Neural cell (in vitro differentiated cells): ENCODE measurements at regions not wholly inside any gene's neighbourhood (a gene's known extent, or its start where the extent isn't known, plus 50 kb on each side); places are given as distances from the start of the nearest gene placed in this dataset.

Experiments used
- H2AFZ ChIP-seq: fragments of 200-600, 300-800 bp; sonication (generic), shearing (Covaris generic); 2 replicates; pipeline ENCODE4 v1.6.0; 2014; ENCODE audit warnings: low read depth, mild to moderate bottlenecking, antibody characterized with exemption, low read length, moderate library complexity
- H3F3A ChIP-seq: fragments of 200-600 bp; shearing (Covaris generic); 2 replicates; pipeline ENCODE4 v1.6.1; 2016; ENCODE audit warnings: mild to moderate bottlenecking, moderate library complexity, mixed read lengths, antibody characterized with exemption, low read length; ENCODE audit not compliant: insufficient read depth, poor library complexity, severe bottlenecking
- H3K27ac ChIP-seq: fragments of 200-600, 300-800 bp; sonication (generic), shearing (Covaris generic); 2 replicates; pipeline ENCODE4 v1.5.1; 2014; ENCODE audit warnings: mild to moderate bottlenecking, low read length, moderate library complexity
- H3K27me3 ChIP-seq: fragments of 300-800, 200-600 bp; sonication (generic), shearing (Covaris generic); 2 replicates; pipeline ENCODE4 v1.6.0; 2014; ENCODE audit warnings: mild to moderate bottlenecking, low read depth, low read length, moderate library complexity; ENCODE audit not compliant: insufficient read depth
- H3K36me3 ChIP-seq: fragments of 300-800, 200-600 bp; sonication (generic), shearing (Covaris generic); 2 replicates; pipeline ENCODE4 v1.5.1; 2014; ENCODE audit warnings: mild to moderate bottlenecking, antibody characterized with exemption, low read length, moderate library complexity; ENCODE audit not compliant: insufficient read depth
- H3K4me2 ChIP-seq: fragments of 300-800, 200-600 bp; sonication (generic), shearing (Covaris generic); 2 replicates; pipeline ENCODE4 v1.6.0; 2014; ENCODE audit warnings: mild to moderate bottlenecking, low read length
- H3K4me3 ChIP-seq: fragments of 300-800, 200-600 bp; sonication (generic), shearing (Covaris generic); 2 replicates; pipeline ENCODE4 v1.5.1; 2014; ENCODE audit warnings: mild to moderate bottlenecking, low read length, moderate library complexity
- H3K79me2 ChIP-seq: fragments of 200-600 bp; shearing (Covaris generic); replicated peaks from 2 replicates; pipeline ENCODE4 v1.6.0; 2014; ENCODE audit warnings: mild to moderate bottlenecking, low read length, moderate library complexity; ENCODE audit not compliant: insufficient read depth
- H3K9ac ChIP-seq: fragments of 300-800, 200-600 bp; sonication (generic), shearing (Covaris generic); 2 replicates; pipeline ENCODE4 v1.6.1; 2016; ENCODE audit warnings: mild to moderate bottlenecking, low read length, mixed read lengths
- H3K9me2 ChIP-seq: fragments of 200-600 bp; shearing (Covaris generic); 2 replicates; pipeline ENCODE4 v1.6.1; 2016; ENCODE audit warnings: mild to moderate bottlenecking, low read length, mixed read lengths; ENCODE audit not compliant: insufficient read depth
- H3K9me3 ChIP-seq: fragments of 200-600, 300-800 bp; sonication (generic), shearing (Covaris generic); 2 replicates; pipeline ENCODE4 v1.6.1; 2016; ENCODE audit warnings: mild to moderate bottlenecking, mixed run types, low read length, moderate library complexity, mixed read lengths
- H4K20me1 ChIP-seq: fragments of 200-600 bp; shearing (Covaris generic); 2 replicates; pipeline ENCODE4 v1.6.1; 2016; ENCODE audit warnings: mild to moderate bottlenecking, mixed run types; ENCODE audit not compliant: insufficient read depth
- CTCF ChIP-seq: fragments of 450-650 bp; IDR thresholded peaks from 2 replicates; pipeline ENCODE4 v1.5.1; 2014; ENCODE audit warnings: antibody characterized with exemption, mild to moderate bottlenecking, moderate library complexity; ENCODE audit not compliant: poor library complexity, severe bottlenecking
- EP300 ChIP-seq: fragments of 450-650 bp; conservative IDR thresholded peaks from 2 replicates; pipeline ENCODE4 v1.6.1; 2014; ENCODE audit warnings: antibody characterized with exemption, mild to moderate bottlenecking, moderate library complexity; ENCODE audit not compliant: poor library complexity, severe bottlenecking
- EZH2 ChIP-seq: fragments of 200-600, 300-800 bp; shearing (Covaris generic), sonication (generic); IDR thresholded peaks from 2 replicates; pipeline ENCODE4 v1.6.1; 2014; ENCODE audit warnings: antibody characterized with exemption, low read length, borderline replicate concordance, mild to moderate bottlenecking; ENCODE audit not compliant: insufficient read depth, poor library complexity, severe bottlenecking
- MXI1 ChIP-seq: fragments of 450-650 bp; conservative IDR thresholded peaks from 2 replicates; pipeline ENCODE4 v1.6.1; 2014; ENCODE audit warnings: antibody characterized with exemption, mild to moderate bottlenecking; ENCODE audit not compliant: poor library complexity, severe bottlenecking
- POLR2AphosphoS5 ChIP-seq: IDR thresholded peaks from 2 replicates; pipeline ENCODE4 v1.6.1; 2012
- RAD21 ChIP-seq: fragments of 450-650 bp; conservative IDR thresholded peaks from 2 replicates; pipeline ENCODE4 v1.6.1; 2014; ENCODE audit warnings: antibody characterized with exemption, mild to moderate bottlenecking, moderate library complexity
- SMC3 ChIP-seq: fragments of 450-650 bp; conservative IDR thresholded peaks from 2 replicates; pipeline ENCODE4 v1.6.1; 2014; ENCODE audit warnings: antibody characterized with exemption, mild to moderate bottlenecking, moderate library complexity; ENCODE audit not compliant: poor library complexity
- TAF1 ChIP-seq: IDR thresholded peaks from 2 replicates; pipeline ENCODE4 v1.6.1; 2012; ENCODE audit warnings: low read depth
- TF ChIP-seq, protein P1 (sequence below): IDR thresholded peaks from 2 replicates; pipeline ENCODE4 v1.6.1; 2012; ENCODE audit warnings: borderline replicate concordance

DNA sequence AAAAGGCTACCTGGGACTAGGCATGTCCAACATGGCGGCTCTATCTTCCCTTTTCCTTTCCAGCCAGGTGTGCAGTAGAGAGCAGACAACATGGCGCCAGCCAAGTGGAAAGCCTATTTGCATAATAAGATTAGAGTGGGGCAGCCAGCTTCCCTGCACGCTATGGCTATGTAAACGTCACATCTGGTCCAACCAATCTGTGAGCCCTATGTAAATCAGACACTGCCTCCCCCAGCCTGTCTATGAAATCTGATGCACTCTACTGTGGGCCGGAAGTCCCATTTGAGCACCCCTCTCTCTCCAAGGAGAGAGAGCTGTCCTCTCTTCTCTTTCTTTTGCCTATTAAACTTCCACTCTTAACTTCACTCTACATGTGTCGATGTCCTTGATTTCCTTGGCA, 984.9 kb upstream of the AUTS2 start:
- H3F3A ChIP-seq, result no peaks in the 10 kb centered on the region
- TF ChIP-seq TAF1, result no peak
- TF ChIP-seq RAD21, result no peak
- TF ChIP-seq SMC3, result no peak
- no peak for TF ChIP-seq MXI1
- TF ChIP-seq EP300, result no peak
- TF ChIP-seq EZH2, result no peak
- TF ChIP-seq CTCF, result no peak
- TF ChIP-seq, protein P1, sequence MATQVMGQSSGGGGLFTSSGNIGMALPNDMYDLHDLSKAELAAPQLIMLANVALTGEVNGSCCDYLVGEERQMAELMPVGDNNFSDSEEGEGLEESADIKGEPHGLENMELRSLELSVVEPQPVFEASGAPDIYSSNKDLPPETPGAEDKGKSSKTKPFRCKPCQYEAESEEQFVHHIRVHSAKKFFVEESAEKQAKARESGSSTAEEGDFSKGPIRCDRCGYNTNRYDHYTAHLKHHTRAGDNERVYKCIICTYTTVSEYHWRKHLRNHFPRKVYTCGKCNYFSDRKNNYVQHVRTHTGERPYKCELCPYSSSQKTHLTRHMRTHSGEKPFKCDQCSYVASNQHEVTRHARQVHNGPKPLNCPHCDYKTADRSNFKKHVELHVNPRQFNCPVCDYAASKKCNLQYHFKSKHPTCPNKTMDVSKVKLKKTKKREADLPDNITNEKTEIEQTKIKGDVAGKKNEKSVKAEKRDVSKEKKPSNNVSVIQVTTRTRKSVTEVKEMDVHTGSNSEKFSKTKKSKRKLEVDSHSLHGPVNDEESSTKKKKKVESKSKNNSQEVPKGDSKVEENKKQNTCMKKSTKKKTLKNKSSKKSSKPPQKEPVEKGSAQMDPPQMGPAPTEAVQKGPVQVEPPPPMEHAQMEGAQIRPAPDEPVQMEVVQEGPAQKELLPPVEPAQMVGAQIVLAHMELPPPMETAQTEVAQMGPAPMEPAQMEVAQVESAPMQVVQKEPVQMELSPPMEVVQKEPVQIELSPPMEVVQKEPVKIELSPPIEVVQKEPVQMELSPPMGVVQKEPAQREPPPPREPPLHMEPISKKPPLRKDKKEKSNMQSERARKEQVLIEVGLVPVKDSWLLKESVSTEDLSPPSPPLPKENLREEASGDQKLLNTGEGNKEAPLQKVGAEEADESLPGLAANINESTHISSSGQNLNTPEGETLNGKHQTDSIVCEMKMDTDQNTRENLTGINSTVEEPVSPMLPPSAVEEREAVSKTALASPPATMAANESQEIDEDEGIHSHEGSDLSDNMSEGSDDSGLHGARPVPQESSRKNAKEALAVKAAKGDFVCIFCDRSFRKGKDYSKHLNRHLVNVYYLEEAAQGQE, result no peak
- TF ChIP-seq POLR2AphosphoS5, result no peak
- H3K79me2 ChIP-seq, result no peaks in the 10 kb centered on the region
- H2AFZ ChIP-seq, result no peak overlapping the region
- H4K20me1 ChIP-seq, result no peaks in the 10 kb centered on the region
- peaks cover 9% of the 10 kb centered on the region for H3K9me3 ChIP-seq
- no peaks in the 10 kb centered on the region for H3K27me3 ChIP-seq
- no peaks in the 10 kb centered on the region for H3K36me3 ChIP-seq
- no peak overlapping the region for H3K27ac ChIP-seq
- H3K4me2 ChIP-seq, result no peak overlapping the region
- no peaks in the 10 kb centered on the region for H3K9me2 ChIP-seq
- no peak overlapping the region for H3K9ac ChIP-seq
- H3K4me3 ChIP-seq, result no peak overlapping the region

- H3K9ac ChIP-seq, result no peak overlapping the region
- no peaks in the 10 kb centered on the region for H3K9me2 ChIP-seq
- no peaks in the 10 kb centered on the region for H4K20me1 ChIP-seq
- no peaks in the 10 kb centered on the region for H3K79me2 ChIP-seq
- H3K4me2 ChIP-seq, result no peak overlapping the region
- no peak overlapping the region for H3K27ac ChIP-seq
- H3K9me3 ChIP-seq, result peaks cover 4% of the 10 kb centered on the region
- no peak overlapping the region for H2AFZ ChIP-seq
- H3F3A ChIP-seq, result no peaks in the 10 kb centered on the region
- H3K27me3 ChIP-seq, result no peaks in the 10 kb centered on the region
- H3K4me3 ChIP-seq, result no peak overlapping the region
- H3K36me3 ChIP-seq, result no peaks in the 10 kb centered on the region
- TF ChIP-seq SMC3 (no peak), POLR2AphosphoS5 (no peak), EZH2 (no peak), TAF1 (no peak), MXI1 (no peak), CTCF (no peak), EP300 (no peak), RAD21 (no peak)
- TF ChIP-seq, protein P1, result no peak
These were observed 984.4 kb upstream of the AUTS2 start for GRCh38 chr7:68613897-68614296.
